ENCODE measurements at regions not wholly inside any gene's neighbourhood (a gene's known extent, or its start where the extent isn't known, plus 50 kb on each side); places are given as distances from the start of the nearest gene placed in this dataset.

DNA sequence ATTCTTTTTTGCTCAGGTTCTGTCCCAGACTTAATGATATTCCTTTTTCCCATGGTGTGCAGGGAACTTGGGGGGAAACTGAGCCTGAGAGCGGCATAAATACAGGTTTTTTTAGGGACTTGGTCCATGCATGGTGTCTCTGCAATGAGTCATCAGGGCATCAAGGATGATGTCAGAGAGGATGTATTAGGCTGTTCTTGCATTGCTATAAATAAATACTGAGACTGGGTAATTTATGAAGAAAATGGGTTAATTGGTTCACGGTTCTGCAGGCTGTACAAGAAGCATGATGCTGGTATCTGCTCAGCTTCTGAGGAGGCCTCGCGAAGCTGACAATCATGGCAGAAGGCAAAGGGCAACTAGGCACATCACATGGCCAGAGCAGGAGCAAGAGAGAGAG, 185.4 kb downstream of the RAB11FIP2 start:
- TF ChIP-seq, protein P1, sequence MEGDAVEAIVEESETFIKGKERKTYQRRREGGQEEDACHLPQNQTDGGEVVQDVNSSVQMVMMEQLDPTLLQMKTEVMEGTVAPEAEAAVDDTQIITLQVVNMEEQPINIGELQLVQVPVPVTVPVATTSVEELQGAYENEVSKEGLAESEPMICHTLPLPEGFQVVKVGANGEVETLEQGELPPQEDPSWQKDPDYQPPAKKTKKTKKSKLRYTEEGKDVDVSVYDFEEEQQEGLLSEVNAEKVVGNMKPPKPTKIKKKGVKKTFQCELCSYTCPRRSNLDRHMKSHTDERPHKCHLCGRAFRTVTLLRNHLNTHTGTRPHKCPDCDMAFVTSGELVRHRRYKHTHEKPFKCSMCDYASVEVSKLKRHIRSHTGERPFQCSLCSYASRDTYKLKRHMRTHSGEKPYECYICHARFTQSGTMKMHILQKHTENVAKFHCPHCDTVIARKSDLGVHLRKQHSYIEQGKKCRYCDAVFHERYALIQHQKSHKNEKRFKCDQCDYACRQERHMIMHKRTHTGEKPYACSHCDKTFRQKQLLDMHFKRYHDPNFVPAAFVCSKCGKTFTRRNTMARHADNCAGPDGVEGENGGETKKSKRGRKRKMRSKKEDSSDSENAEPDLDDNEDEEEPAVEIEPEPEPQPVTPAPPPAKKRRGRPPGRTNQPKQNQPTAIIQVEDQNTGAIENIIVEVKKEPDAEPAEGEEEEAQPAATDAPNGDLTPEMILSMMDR (IDR thresholded peaks at IDR 0.05), result no peak
- no peak for TF ChIP-seq POLR2A (IDR thresholded peaks at IDR 0.05)
